DOHH2 (cell line): ENCODE measurements at regions not wholly inside any gene's neighbourhood (a gene's known extent, or its start where the extent isn't known, plus 50 kb on each side); places are given as distances from the start of the nearest gene placed in this dataset.

Experiments used
- EZH2phosphoT487 ChIP-seq: fragments of 200-600 bp; sonication (generic); IDR thresholded peaks from 2 replicates; pipeline ENCODE4 v1.6.1; 2017; ENCODE audit warnings: borderline replicate concordance, mild to moderate bottlenecking, antibody characterized with exemption, low read length, moderate library complexity, mixed read lengths
- TF ChIP-seq, protein P1 (sequence below): fragments of 200-600 bp; sonication (generic); IDR thresholded peaks from one replicate; pipeline ENCODE4 v1.5.1; 2014; ENCODE audit warnings: antibody characterized with exemption, mild to moderate bottlenecking, low read depth, low read length; ENCODE audit not compliant: poor library complexity, severe bottlenecking

GRCh38 chr9:11966786-11967185 lies 726.4 kb upstream of the TYRP1 start:
- TF ChIP-seq, protein P1, sequence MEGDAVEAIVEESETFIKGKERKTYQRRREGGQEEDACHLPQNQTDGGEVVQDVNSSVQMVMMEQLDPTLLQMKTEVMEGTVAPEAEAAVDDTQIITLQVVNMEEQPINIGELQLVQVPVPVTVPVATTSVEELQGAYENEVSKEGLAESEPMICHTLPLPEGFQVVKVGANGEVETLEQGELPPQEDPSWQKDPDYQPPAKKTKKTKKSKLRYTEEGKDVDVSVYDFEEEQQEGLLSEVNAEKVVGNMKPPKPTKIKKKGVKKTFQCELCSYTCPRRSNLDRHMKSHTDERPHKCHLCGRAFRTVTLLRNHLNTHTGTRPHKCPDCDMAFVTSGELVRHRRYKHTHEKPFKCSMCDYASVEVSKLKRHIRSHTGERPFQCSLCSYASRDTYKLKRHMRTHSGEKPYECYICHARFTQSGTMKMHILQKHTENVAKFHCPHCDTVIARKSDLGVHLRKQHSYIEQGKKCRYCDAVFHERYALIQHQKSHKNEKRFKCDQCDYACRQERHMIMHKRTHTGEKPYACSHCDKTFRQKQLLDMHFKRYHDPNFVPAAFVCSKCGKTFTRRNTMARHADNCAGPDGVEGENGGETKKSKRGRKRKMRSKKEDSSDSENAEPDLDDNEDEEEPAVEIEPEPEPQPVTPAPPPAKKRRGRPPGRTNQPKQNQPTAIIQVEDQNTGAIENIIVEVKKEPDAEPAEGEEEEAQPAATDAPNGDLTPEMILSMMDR = no peak
- no peak for TF ChIP-seq EZH2phosphoT487
